CD4-positive, alpha-beta T cell treated with Interleukin-17A for 1 hour (primary cell): ENCODE measurements at regions not wholly inside any gene's neighbourhood (a gene's known extent, or its start where the extent isn't known, plus 50 kb on each side); places are given as distances from the start of the nearest gene placed in this dataset.

ENCODE experiments used
- DNase-seq: peaks from one replicate; pipeline ENCODE4 v3.0.0-alpha.2; 2020

- no peak for DNase-seq
Observed at GRCh38 chr1:56180520-56181190, 398.7 kb downstream of the PLPP3 start.

DNA sequence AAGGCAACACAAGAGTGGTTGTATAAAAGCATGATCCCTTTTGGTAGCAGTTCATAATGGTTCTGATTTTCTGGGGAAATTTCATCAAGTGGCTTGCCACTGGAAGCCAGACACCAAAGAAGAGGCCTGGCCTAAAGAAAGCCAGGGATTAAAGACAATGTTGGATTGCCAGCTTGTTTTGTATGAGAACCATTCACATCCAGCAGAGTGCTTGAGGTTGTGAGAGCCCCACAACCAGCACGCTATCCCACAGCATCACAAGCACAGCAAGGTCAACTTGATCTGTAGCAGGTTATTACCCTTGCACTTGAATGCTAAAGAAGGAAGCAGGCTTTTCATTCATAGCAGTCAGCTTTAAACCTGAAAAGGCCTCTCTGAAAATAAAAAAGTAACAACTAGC, 399.8 kb downstream of the PLPP3 start:
- no peak for DNase-seq

DNA sequence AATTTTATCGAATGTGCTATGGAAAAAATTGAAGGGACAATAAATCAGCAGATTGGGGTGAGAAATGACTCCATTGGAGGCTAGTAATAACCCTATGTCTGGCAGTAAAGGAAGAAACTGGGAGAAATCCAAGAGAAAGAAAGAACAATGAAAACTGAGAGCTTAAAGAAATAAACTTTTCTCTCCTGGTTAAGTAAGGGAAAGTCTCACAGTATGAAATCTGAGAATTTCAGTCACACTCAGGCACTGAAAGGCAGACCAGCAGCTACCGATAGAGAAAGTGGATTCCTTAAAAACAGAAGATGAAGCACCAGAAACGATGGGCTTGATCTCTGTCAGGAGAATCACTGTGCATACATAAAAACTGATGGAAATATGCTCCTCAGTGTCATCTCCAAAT, 404.2 kb downstream of the PLPP3 start:
- DNase-seq = no peak

DNA sequence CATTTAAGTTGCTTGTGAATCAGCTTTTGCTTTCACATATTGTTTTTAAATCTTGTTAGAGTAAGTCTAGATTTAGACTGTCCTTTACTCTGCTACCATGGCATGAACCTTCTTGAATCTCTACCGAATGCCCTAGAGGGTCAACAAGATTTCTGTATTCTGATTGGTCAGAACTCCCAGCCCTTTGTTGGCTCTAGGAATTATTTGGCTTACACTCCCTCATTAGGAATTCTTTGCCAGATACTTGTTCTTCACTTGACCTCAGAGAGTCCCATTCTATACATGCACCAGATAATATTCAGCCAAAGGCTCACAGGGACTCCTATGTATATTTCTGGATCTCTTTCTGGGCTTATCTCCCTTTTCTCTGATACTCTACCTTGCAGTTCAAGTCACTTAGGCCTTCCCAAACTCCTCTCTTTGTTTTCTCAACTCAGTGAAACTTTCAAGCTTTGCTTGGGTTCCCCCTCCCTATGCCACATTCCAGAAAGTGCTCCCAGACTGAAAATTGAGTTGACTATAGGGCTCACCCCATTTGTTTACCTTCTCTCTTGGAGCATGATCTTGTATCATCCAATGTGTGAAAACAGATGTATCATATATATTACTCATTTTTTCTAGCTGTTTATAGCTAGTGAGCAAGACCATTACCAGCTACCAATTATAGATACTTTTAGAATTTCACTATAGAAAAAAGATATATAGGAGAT, 405.0 kb downstream of the PLPP3 start:
- DNase-seq = no peak

GRCh38 chr1:56173736-56174135, 405.6 kb downstream of the PLPP3 start:
- no peak for DNase-seq

DNA sequence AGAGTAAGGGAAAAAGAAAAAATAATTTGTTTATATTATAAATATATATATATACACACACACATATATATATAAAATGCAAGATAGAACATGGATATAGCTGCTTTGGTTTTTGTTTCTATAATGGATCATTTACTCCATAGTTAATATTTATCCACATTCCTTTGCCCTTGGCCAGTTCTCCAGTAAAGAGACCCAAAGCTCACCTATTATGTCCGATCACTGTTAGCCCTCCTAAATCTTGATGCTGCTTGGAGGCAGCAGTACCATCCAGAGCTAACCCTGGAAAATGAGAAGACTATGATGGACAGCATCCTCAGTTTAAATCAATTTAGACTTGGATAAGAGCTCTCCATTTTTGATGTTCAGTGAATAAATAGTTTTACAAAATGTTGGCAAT, 407.7 kb downstream of the PLPP3 start:
- no peak for DNase-seq

GRCh38 chr1:56170784-56171320, 408.5 kb downstream of the PLPP3 start:
- no peak for DNase-seq

GRCh38 chr1:56169856-56170255, 409.5 kb downstream of the PLPP3 start:
- no peak for DNase-seq

GRCh38 chr1:56168176-56168575, 411.2 kb downstream of the PLPP3 start:
- DNase-seq = no peak

GRCh38 chr1:56167596-56167995, 411.8 kb downstream of the PLPP3 start:
- DNase-seq = no peak

- no peak for DNase-seq
Observed at GRCh38 chr1:56160773-56161315, 418.5 kb downstream of the PLPP3 start.

DNA sequence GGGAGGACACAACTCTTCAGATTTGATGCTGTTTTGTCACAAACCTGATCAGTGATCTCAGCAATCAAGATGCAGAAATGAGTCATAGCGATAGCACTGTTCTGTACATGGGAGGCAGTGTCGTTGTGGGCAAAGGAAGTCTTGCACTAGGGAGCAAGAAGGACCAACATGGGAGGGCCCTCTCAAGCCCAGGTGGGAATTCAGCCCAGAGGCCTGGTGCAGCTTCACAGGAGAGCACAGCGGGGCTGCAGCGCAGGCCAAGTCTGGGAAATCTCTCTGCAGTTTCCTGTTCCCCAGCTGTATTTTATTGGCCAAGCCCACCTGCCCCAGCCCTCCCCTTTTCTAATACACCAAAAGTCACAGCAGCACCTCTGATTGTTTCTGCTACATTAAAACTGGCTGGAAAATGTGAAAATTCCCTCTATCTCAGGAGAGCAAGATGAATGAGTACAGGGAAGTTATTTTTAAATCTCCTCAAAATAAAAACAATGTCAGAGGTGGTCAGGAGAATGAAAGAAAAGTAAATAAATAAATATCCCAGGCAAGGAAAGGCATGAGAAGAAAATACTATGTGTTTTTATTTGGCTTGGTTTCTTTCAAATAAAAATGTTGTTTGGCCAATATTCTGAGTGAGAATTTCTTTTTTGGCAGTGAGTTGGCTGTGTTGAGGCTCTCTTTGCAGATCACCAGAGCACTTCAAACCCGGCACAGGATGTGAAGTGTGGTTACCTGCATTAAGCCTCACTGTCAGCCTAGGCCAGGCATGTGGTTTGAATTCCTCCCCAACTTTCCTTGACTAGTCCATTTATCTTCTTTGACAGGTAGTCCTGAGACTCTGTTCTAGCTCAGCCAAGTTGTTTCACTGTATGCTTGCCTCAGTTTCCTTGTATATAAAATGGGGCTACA, 422.1 kb downstream of the PLPP3 start:
- no peak for DNase-seq

GRCh38 chr1:56153276-56153675, 426.1 kb downstream of the PLPP3 start:
- no peak for DNase-seq

- DNase-seq = no peak
Observed at GRCh38 chr1:56152635-56153034, 426.7 kb downstream of the PLPP3 start.

DNA sequence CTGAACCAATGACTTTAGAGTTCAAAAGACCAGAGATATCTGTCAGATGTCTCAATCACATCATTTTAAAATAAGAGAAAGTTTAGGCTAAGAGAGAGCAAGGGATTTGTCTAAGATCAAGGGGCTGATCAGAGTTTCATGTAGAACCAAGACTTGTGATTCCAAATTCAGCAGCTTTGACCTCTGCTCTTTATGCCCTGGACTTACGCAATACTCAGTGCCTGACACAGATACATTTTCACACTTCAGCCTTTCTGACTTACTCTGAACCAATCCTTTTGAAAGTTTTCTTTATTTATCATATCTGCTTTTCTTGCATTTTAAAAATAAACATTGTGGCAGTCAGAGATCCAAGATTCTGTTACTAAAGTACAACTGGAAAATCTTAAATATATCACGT, 428.0 kb downstream of the PLPP3 start:
- no peak for DNase-seq

- no peak for DNase-seq
Observed at GRCh38 chr1:56150441-56151215, 428.7 kb downstream of the PLPP3 start.

GRCh38 chr1:56149761-56150160, 429.6 kb downstream of the PLPP3 start:
- no peak for DNase-seq

- no peak for DNase-seq
Observed at GRCh38 chr1:56148326-56149193, 430.8 kb downstream of the PLPP3 start.

- no peak for DNase-seq
Observed at GRCh38 chr1:56147459-56147858, 431.9 kb downstream of the PLPP3 start.

GRCh38 chr1:56147034-56147433, 432.3 kb downstream of the PLPP3 start:
- DNase-seq = no peak

DNA sequence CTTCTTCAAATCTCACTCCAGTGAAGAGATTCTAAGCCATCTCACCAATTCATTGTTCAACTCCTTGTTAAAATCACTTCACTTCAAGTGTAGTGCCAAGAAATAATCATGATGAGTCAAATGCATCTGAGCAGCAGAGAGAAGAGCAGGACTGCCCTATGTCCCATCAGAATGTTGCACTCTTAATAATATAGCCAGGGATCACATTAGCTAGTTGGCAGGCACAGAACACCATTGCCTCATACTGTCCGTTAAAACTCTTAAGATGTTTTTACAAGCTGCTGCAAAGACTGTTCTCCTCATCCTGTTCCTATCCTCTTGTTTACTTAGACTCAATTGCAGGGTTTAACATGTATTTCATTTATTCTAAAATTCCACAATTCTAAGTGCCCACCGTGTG, 432.9 kb downstream of the PLPP3 start:
- no peak for DNase-seq
